Fibroblast of gingiva (primary cell): ENCODE measurements at regions not wholly inside any gene's neighbourhood (a gene's known extent, or its start where the extent isn't known, plus 50 kb on each side); places are given as distances from the start of the nearest gene placed in this dataset.

Experiments
- DNase-seq: peaks from one replicate; pipeline ENCODE4 v3.0.0-alpha.2; 2011; ENCODE audit warnings: low read depth

- DNase-seq: no peak
These were observed 85.9 kb upstream of the TBX20 start for GRCh38 chr7:35339811-35340210.

DNA sequence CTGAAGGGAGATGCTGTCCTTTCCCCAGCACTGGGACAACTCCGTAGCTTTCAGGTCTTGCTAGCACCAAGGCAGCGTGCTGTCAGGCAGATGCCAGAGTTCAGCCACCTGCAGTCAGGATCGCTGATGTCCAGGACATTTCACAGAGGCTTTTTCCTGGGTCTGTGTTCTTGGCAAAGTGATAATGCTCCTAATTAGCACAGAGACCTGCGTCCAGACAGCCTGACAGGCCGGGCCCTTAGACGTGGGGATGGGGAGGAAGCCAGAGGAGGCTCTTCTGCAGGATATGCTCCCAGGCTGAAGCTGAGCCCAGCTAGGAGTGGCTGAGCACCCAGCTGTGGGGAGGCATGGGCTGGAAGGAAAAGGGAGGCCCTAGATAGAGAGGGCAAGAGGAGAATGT, 82.5 kb upstream of the TBX20 start:
- no peak for DNase-seq

DNA sequence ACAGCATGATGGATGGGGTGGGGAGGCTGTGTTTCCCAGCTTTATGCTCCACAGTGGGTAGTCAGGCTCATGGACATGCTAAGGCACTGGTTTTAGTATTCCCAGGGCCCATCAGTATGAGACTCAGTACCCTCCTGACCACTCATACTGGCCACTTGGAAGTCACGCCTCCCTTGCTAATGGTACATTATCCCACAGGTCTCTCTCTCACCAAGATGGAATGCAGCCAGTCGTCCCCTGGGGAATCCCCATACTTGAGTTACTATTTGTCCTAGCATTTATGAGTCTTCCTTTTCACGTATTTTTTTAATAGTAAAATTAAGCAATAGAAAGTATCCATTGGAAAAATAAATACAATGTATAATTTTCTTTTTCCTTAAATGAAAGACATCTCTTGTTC, 80.6 kb upstream of the TBX20 start:
- DNase-seq: no peak

DNA sequence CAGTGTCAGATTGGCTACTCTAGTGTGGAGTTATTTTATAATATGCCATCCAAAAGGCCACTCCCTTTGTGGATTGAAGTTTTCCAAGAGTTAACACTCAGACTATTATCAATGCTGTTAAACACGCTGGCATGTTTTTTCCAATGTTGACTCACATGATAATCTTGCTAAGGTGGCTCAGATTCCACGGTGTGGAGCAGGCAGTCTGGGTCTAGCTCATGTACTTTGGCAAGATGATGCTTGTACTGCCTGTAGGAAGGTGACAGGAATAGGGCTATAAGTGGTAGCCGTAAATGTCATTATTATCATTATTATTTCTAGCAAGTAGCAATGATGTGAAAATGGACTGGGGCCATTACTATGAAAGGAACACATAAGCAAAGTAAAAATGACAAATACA, 79.4 kb upstream of the TBX20 start:
- no peak for DNase-seq

DNA sequence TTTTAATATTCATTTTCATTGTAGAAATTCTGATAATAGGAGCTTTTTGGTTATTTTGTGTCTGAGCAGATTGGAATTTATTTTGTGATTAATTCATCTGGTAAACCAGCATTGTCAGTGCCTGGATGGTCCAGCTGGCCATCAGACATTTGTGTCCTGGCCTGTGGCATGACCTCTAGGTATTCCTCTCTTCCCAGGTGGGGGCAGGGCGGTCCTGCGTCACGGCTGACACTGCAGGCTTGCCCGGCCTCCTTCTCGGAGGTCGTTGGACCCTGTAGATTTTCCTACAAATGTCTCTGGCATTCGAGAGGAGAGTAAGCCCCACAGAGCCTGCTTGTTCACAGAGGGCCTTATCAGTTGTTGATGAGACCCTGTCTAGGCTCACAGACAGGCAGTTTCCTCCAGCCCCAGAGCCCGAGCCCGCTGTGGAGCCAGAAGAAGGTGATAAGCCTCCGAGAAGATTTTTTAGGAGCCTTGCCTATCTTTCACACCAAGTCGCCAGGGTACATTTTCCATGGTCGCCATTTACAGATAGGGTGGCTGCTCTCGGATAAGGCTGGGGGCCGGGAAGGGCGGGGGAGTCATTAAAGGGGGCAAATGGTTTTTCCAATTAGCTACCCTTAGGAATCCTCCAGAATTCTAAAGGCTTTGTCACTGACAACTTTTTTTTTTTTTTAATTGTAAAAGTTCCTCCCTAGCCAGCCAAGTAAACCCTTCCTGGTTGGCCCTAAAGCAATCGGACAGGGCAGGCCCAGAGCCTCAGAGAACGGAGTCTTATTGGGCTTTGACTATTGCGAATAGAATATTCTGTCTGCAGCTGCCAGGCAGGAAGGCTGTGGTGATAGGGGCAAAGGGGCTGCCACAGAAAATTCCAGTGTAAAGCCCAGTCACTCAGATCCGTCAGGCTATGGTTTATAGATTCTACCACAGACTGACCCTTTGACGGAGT, 78.1 kb upstream of the TBX20 start:
- DNase-seq: no peak

GRCh38 chr7:35329026-35329425, 75.1 kb upstream of the TBX20 start:
- DNase-seq: no peak

- no peak for DNase-seq
These were observed 65.7 kb upstream of the TBX20 start for GRCh38 chr7:35319606-35320005.

DNA sequence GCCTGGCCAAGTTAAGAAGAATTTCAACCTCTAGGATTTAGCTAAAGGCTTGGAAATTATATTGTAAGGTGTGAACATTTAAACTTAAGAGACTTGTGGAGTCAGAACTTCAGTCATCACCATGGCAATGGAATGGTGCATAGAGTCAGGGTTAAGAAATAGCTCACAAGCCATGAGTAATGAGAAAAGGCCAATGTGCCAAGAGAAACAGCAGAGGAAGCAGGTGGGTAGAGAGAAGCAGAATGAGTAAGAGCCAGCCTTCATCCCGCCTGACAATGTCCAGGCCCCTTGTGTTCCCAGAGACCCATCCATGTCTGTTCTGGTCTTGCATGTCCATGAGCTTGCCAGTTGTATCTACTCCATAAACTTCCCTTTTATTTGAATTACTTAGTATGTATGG, 62.6 kb upstream of the TBX20 start:
- DNase-seq: no peak

- no peak for DNase-seq
These were observed 61.6 kb upstream of the TBX20 start for GRCh38 chr7:35315517-35315916.

GRCh38 chr7:35314354-35314753, 60.5 kb upstream of the TBX20 start:
- no peak for DNase-seq

GRCh38 chr7:35313575-35313974, 59.7 kb upstream of the TBX20 start:
- DNase-seq: no peak
